H9 (cell line): ENCODE measurements at regions not wholly inside any gene's neighbourhood (a gene's known extent, or its start where the extent isn't known, plus 50 kb on each side); places are given as distances from the start of the nearest gene placed in this dataset.

Source experiments
- DNase-seq: peaks from one replicate; pipeline ENCODE4 v3.0.0-alpha.2; 2017
- H2AFZ ChIP-seq: one replicate; pipeline ENCODE4 v1.6.1; 2013; ENCODE audit warnings: mild to moderate bottlenecking, low read length, control low read depth, moderate library complexity
- H2AK5ac ChIP-seq: 2 replicates; pipeline ENCODE4 v1.6.1; 2013; ENCODE audit warnings: low read length, control low read depth, mixed read lengths; ENCODE audit not compliant: insufficient read length
- H2BK120ac ChIP-seq: one replicate; pipeline ENCODE4 v1.6.1; 2013; ENCODE audit warnings: low read depth, mild to moderate bottlenecking, low read length, control low read depth, inconsistent platforms; ENCODE audit not compliant: poor library complexity, severe bottlenecking
- H2BK12ac ChIP-seq: 2 replicates; pipeline ENCODE4 v1.6.1; 2013; ENCODE audit warnings: low read length, control low read depth, mixed read lengths, low read depth; ENCODE audit not compliant: insufficient read length
- H2BK15ac ChIP-seq: 2 replicates; pipeline ENCODE4 v1.6.1; 2013; ENCODE audit warnings: low read depth, low read length, control low read depth
- H2BK20ac ChIP-seq: one replicate; pipeline ENCODE4 v1.6.1; 2013; ENCODE audit warnings: low read depth, mild to moderate bottlenecking, low read length, control low read depth, inconsistent platforms; ENCODE audit not compliant: poor library complexity, severe bottlenecking
- H2BK5ac ChIP-seq: 2 replicates; pipeline ENCODE4 v1.6.1; 2013; ENCODE audit warnings: low read length, control low read depth, mixed read lengths; ENCODE audit not compliant: insufficient read length
- H3K14ac ChIP-seq: 2 replicates; pipeline ENCODE4 v1.6.1; 2013; ENCODE audit warnings: low read length, control low read depth; ENCODE audit not compliant: insufficient read depth
- H3K18ac ChIP-seq: 2 replicates; pipeline ENCODE4 v1.6.1; 2013; ENCODE audit warnings: low read depth, mild to moderate bottlenecking, mixed read lengths, low read length, control low read depth; ENCODE audit not compliant: insufficient read length
- H3K23ac ChIP-seq: 2 replicates; pipeline ENCODE4 v1.6.1; 2013; ENCODE audit warnings: low read length, control low read depth, mixed read lengths, low read depth; ENCODE audit not compliant: insufficient read length
- H3K23me2 ChIP-seq: 2 replicates; pipeline ENCODE4 v1.6.1; 2013; ENCODE audit warnings: low read depth, mild to moderate bottlenecking, mixed read lengths, low read length, control low read depth; ENCODE audit not compliant: insufficient read length, poor library complexity, severe bottlenecking
- H3K27ac ChIP-seq: 2 replicates; pipeline ENCODE4 v1.5.1; 2013; ENCODE audit warnings: low read length, control low read depth, mixed read lengths, low read depth; ENCODE audit not compliant: insufficient read length
- H3K27me3 ChIP-seq: 2 replicates; pipeline ENCODE4 v1.6.1; 2013; ENCODE audit warnings: low read length, control low read depth, inconsistent platforms; ENCODE audit not compliant: insufficient read depth
- H3K4ac ChIP-seq: 2 replicates; pipeline ENCODE4 v1.6.1; 2013; ENCODE audit warnings: low read depth, mild to moderate bottlenecking, control low read depth, inconsistent platforms, low read length, moderate library complexity
- H3K4me1 ChIP-seq: 2 replicates; pipeline ENCODE4 v1.6.1; 2013; ENCODE audit warnings: low read length, control low read depth, inconsistent platforms; ENCODE audit not compliant: insufficient read depth
- H3K4me2 ChIP-seq: 2 replicates; pipeline ENCODE4 v1.6.1; 2013; ENCODE audit warnings: low read length, control low read depth, mixed read lengths; ENCODE audit not compliant: insufficient read length, insufficient read depth
- H3K56ac ChIP-seq: 2 replicates; pipeline ENCODE4 v1.6.1; 2013; ENCODE audit warnings: low read depth, mild to moderate bottlenecking, mixed read lengths, low read length, control low read depth; ENCODE audit not compliant: insufficient read length
- H3K79me1 ChIP-seq: 2 replicates; pipeline ENCODE4 v1.6.1; 2013; ENCODE audit warnings: low read depth, mild to moderate bottlenecking, moderate library complexity, low read length, control low read depth, inconsistent platforms; ENCODE audit not compliant: insufficient read depth, poor library complexity, severe bottlenecking
- H3K79me2 ChIP-seq: 2 replicates; pipeline ENCODE4 v1.6.1; 2013; ENCODE audit warnings: low read length, control low read depth, inconsistent platforms; ENCODE audit not compliant: insufficient read depth
- H3K9ac ChIP-seq: 2 replicates; pipeline ENCODE4 v1.6.1; 2013; ENCODE audit warnings: low read length, control low read depth, mixed read lengths; ENCODE audit not compliant: insufficient read length; ENCODE audit errors: extremely low read depth
- H3K9me3 ChIP-seq: one replicate; pipeline ENCODE4 v1.6.1; 2013; ENCODE audit warnings: low read depth, low read length, inconsistent platforms; ENCODE audit not compliant: control insufficient read depth
- H3T11ph ChIP-seq: one replicate; pipeline ENCODE4 v1.6.1; 2013; ENCODE audit warnings: mild to moderate bottlenecking, low read length, control low read depth, inconsistent platforms
- H4K20me1 ChIP-seq: one replicate; pipeline ENCODE4 v1.6.1; 2013; ENCODE audit not compliant: control insufficient read depth, insufficient read length, insufficient read depth
- H4K5ac ChIP-seq: 2 replicates; pipeline ENCODE4 v1.6.1; 2013; ENCODE audit warnings: low read depth, mild to moderate bottlenecking, mixed read lengths, low read length, control low read depth; ENCODE audit not compliant: insufficient read length
- H4K8ac ChIP-seq: replicated peaks from 2 replicates; pipeline ENCODE4 v1.6.1; 2013; ENCODE audit warnings: low read length, control low read depth, mixed read lengths, low read depth; ENCODE audit not compliant: insufficient read length
- H4K91ac ChIP-seq: 2 replicates; pipeline ENCODE4 v1.6.1; 2013; ENCODE audit warnings: low read depth, mild to moderate bottlenecking, moderate library complexity, mixed read lengths, low read length, control low read depth; ENCODE audit not compliant: insufficient read length
- H3K27ac Mint-ChIP-seq, 3 experiments: 2 replicates in 2 of 3; 3 replicates in 1 of 3; pipeline ENCODE4 v1.8.0; 2020 to 2021; ENCODE audit warnings: mixed read lengths in 3 of 3, mild to moderate bottlenecking in 1 of 3, moderate library complexity in 1 of 3
- H3K27me3 Mint-ChIP-seq: 2 replicates; pipeline ENCODE4 v1.8.0; 2021; ENCODE audit warnings: low read depth, mild to moderate bottlenecking, moderate library complexity, mixed read lengths
- H3K36me3 Mint-ChIP-seq, 3 experiments: 2 replicates in 2 of 3; 3 replicates in 1 of 3; pipeline ENCODE4 v1.8.0; 2020 to 2021; ENCODE audit warnings: low read depth in 3 of 3, mixed read lengths in 3 of 3; ENCODE audit not compliant: insufficient read depth in 1 of 3
- H3K4me1 Mint-ChIP-seq, 2 experiments: 2 replicates each; pipeline ENCODE4 v1.8.0; 2020; ENCODE audit warnings: mixed read lengths in 2 of 2
- H3K4me3 Mint-ChIP-seq, 2 experiments: 2 replicates in 1 of 2; 3 replicates in 1 of 2; pipeline ENCODE4 v1.8.0; 2020 to 2021; ENCODE audit warnings: mild to moderate bottlenecking in 2 of 2, mixed read lengths in 2 of 2, moderate library complexity in 1 of 2
- H3K9me3 Mint-ChIP-seq, 2 experiments: 2 replicates in 1 of 2; 3 replicates in 1 of 2; pipeline ENCODE4 v1.8.0; 2020; ENCODE audit warnings: mild to moderate bottlenecking in 2 of 2, mixed read lengths in 2 of 2, moderate library complexity in 1 of 2
- CTCF ChIP-seq: fragments of 200-600 bp; sonication (generic); conservative IDR thresholded peaks from 3 replicates; pipeline ENCODE4 v1.8.0; 2021; ENCODE audit warnings: antibody characterized with exemption, mild to moderate bottlenecking
- WGBS: extraction: QIAGEN DNeasy Blood & Tissue Kit; methylation state at CpG from one replicate; pipeline ENCODE4 v1.1.7; 2013; ENCODE audit warnings: missing lambda C conversion rate, low lambda C conversion rate, mixed read lengths; ENCODE audit not compliant: insufficient read length; ENCODE audit errors: extremely low coverage; 5-methylcytosine and 5-hydroxymethylcytosine counted together

GRCh38 chr13:85142351-85142927, 656.8 kb downstream of the SLITRK6 start:
- Histone ChIP-seq H4K20me1 (no peaks in the 10 kb centered on the region), H4K91ac (no peak overlapping the region), H3K4me1 (peaks cover 5% of the 10 kb centered on the region; the same call in 1 of the 2 replicates), H3T11ph (no peak overlapping the region), H3K27ac (no peak overlapping the region), H3K79me2 (no peaks in the 10 kb centered on the region), H3K4me2 (no peak overlapping the region), H2BK12ac (no peak overlapping the region), H2AFZ (no peak overlapping the region), H3K23me2 (no peaks in the 10 kb centered on the region), H3K18ac (no peak overlapping the region), H3K56ac (no peak overlapping the region), H4K5ac (no peak overlapping the region), H3K27me3 (no peaks in the 10 kb centered on the region), H2AK5ac (no peak overlapping the region), H3K23ac (no peak overlapping the region), H3K9ac (no peak overlapping the region), H2BK5ac (no peak overlapping the region), H3K14ac (no peak overlapping the region), H2BK120ac (no peak overlapping the region), H3K9me3 (no peaks in the 10 kb centered on the region), H3K4ac (no peak overlapping the region), H4K8ac (no peak overlapping the region), H2BK15ac (no peak overlapping the region), H2BK20ac (no peak overlapping the region), H3K79me1 (no peaks in the 10 kb centered on the region)
- Mint-ChIP-seq H3K9me3 (no peaks in the 10 kb centered on the region), H3K4me1 (peaks cover 24 to 27% of the 10 kb centered on the region in 2 experiments), H3K27me3 (no peaks in the 10 kb centered on the region), H3K4me3 (no peak overlapping the region), H3K27ac (no peak overlapping the region), H3K36me3 (0 out of 7 replicates have a peak, but pooled peaks cover 0 to 8% (median 0%) of the 10 kb centered on the region in 3 experiments)
- no peak for DNase-seq
- TF ChIP-seq CTCF: no peak
- WGBS: no CpG with 5 or more reads among the region's 2 CpGs
